Keratinocyte (primary cell): ENCODE measurements at regions not wholly inside any gene's neighbourhood (a gene's known extent, or its start where the extent isn't known, plus 50 kb on each side); places are given as distances from the start of the nearest gene placed in this dataset.

Experiments
- DNase-seq: peaks from one replicate; pipeline ENCODE4 v3.0.0-alpha.2; 2011; ENCODE audit warnings: low read depth, missing footprints, low spot score
- FAIRE-seq: peaks from 2 replicates; lab custom pipeline; 2011; peaks lifted over from hg19 to GRCh38; lab: Jason Lieb, UNC
- H2AFZ ChIP-seq: 2 replicates; pipeline ENCODE4 v1.6.0; 2012; ENCODE audit warnings: low read length, control low read depth, inconsistent platforms; ENCODE audit not compliant: control insufficient read depth
- H3K27ac ChIP-seq: 2 replicates; pipeline ENCODE4 v1.5.1; 2011; ENCODE audit warnings: low read length; ENCODE audit not compliant: control insufficient read depth, insufficient read depth
- H3K27me3 ChIP-seq: 3 replicates; pipeline ENCODE4 v1.6.0; 2011; ENCODE audit warnings: low read length; ENCODE audit not compliant: control insufficient read depth, insufficient read depth; ENCODE audit errors: extremely low read depth
- H3K36me3 ChIP-seq, 2 experiments: 2 replicates in 1 of 2; 3 replicates in 1 of 2; pipeline ENCODE4 v1.5.1; 2011; ENCODE audit warnings: low read length in 2 of 2, mild to moderate bottlenecking in 1 of 2; ENCODE audit not compliant: control insufficient read depth in 2 of 2, insufficient read depth in 2 of 2; ENCODE audit errors: extremely low read depth in 1 of 2
- H3K4me1 ChIP-seq: 3 replicates; pipeline ENCODE4 v1.5.1; 2011; ENCODE audit warnings: low read length; ENCODE audit not compliant: control insufficient read depth, insufficient read depth; ENCODE audit errors: extremely low read depth
- H3K4me2 ChIP-seq: 3 replicates; pipeline ENCODE4 v1.6.0; 2011; ENCODE audit warnings: low read depth, low read length; ENCODE audit not compliant: control insufficient read depth, insufficient read depth; ENCODE audit errors: extremely low read depth
- H3K4me3 ChIP-seq, 3 experiments: fragments of 200-600 bp in 1 of 3; sonication (generic) in 1 of 3; 2 replicates in 2 of 3; 3 replicates in 1 of 3; pipeline ENCODE4 v1.5.1; 2011 to 2016; ENCODE audit warnings: low read length in 3 of 3, mild to moderate bottlenecking in 3 of 3, control low read depth in 2 of 3, inconsistent platforms in 1 of 3, low read depth in 1 of 3, mixed read lengths in 1 of 3, mixed run types in 1 of 3, moderate library complexity in 1 of 3; ENCODE audit not compliant: control insufficient read depth in 2 of 3, insufficient read depth in 2 of 3; ENCODE audit errors: extremely low read depth in 1 of 3
- H3K79me2 ChIP-seq: 2 replicates; pipeline ENCODE4 v1.6.0; 2012; ENCODE audit warnings: low read length; ENCODE audit not compliant: control insufficient read depth, insufficient read depth
- H3K9ac ChIP-seq: 3 replicates; pipeline ENCODE4 v1.6.0; 2011; ENCODE audit warnings: low read length; ENCODE audit not compliant: control insufficient read depth, insufficient read depth; ENCODE audit errors: extremely low read depth
- H3K9me1 ChIP-seq: 3 replicates; pipeline ENCODE4 v1.6.0; 2011; ENCODE audit warnings: low read length; ENCODE audit not compliant: control insufficient read depth, insufficient read depth; ENCODE audit errors: extremely low read depth
- H3K9me3 ChIP-seq: 2 replicates; pipeline ENCODE4 v1.5.1; 2012; ENCODE audit warnings: low read depth, low read length; ENCODE audit not compliant: control insufficient read depth
- H4K20me1 ChIP-seq: 3 replicates; pipeline ENCODE4 v1.6.0; 2011; ENCODE audit warnings: low read length; ENCODE audit not compliant: control insufficient read depth, insufficient read depth; ENCODE audit errors: extremely low read depth
- EZH2 ChIP-seq: IDR thresholded peaks from one replicate; pipeline ENCODE4 v1.6.1; 2012; ENCODE audit warnings: inconsistent platforms, mild to moderate bottlenecking, low read length, moderate library complexity
- dilution Hi-C: fragments of 300-500 bp; cut with MboI; formaldehyde crosslinking; loops from one replicate; pipeline ENCODE4 v1.7.0; 2020; ENCODE audit warnings: low sequenced_read_pairs; ENCODE audit not compliant: extremely low pct_ligation_motif_present
- TF ChIP-seq, protein P1 (sequence below), 3 experiments: IDR thresholded peaks in 1 of 3; conservative IDR thresholded peaks in 1 of 3; optimal IDR thresholded peaks in 1 of 3; 2 replicates in 2 of 3; 3 replicates in 1 of 3; pipeline versions ENCODE3 to v1.5.1; 2011; ENCODE audit warnings: low read length in 3 of 3, mild to moderate bottlenecking in 3 of 3, moderate library complexity in 2 of 3, control low read depth in 1 of 3, inconsistent platforms in 1 of 3; ENCODE audit not compliant: insufficient read depth in 2 of 3; ENCODE audit errors: extremely low read depth in 1 of 3

DNA sequence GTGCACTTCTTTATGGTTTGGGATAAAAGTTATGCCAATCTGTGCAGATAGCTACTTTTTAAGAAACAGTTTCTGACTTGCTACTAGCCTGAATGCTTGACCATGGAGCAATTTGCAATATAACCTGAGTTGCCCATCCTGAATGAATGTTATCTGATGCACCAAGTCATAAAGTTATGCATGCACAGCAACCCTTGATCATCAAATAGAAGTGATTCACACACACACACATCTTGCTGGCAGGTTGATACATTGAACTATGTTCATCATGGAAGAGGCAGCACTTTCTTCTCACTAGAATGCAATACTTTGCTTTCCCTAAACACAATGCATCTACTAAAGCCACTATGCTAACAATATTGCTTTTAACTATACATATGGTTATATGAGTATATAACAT is 311.5 kb downstream of the RFC3 start:
- Histone ChIP-seq H3K27ac (no peak overlapping the region), H3K4me2 (no peak overlapping the region), H4K20me1 (no peaks in the 10 kb centered on the region), H3K27me3 (no peaks in the 10 kb centered on the region), H3K9me1 (no peaks in the 10 kb centered on the region), H3K4me3 (no peak overlapping the region), H3K9me3 (no peaks in the 10 kb centered on the region), H3K36me3 (no peaks in the 10 kb centered on the region), H3K9ac (no peak overlapping the region), H3K79me2 (no peaks in the 10 kb centered on the region), H3K4me1 (no peaks in the 10 kb centered on the region), H2AFZ (no peak overlapping the region)
- TF ChIP-seq, protein P1, sequence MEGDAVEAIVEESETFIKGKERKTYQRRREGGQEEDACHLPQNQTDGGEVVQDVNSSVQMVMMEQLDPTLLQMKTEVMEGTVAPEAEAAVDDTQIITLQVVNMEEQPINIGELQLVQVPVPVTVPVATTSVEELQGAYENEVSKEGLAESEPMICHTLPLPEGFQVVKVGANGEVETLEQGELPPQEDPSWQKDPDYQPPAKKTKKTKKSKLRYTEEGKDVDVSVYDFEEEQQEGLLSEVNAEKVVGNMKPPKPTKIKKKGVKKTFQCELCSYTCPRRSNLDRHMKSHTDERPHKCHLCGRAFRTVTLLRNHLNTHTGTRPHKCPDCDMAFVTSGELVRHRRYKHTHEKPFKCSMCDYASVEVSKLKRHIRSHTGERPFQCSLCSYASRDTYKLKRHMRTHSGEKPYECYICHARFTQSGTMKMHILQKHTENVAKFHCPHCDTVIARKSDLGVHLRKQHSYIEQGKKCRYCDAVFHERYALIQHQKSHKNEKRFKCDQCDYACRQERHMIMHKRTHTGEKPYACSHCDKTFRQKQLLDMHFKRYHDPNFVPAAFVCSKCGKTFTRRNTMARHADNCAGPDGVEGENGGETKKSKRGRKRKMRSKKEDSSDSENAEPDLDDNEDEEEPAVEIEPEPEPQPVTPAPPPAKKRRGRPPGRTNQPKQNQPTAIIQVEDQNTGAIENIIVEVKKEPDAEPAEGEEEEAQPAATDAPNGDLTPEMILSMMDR (optimal IDR thresholded peaks at IDR 0.05 in 1 of 3, IDR thresholded peaks at IDR 0.05 in 1 of 3, conservative IDR thresholded peaks at IDR 0.05 in 1 of 3; ENCODE audit: extremely low read depth in 1 of 3, insufficient read depth in 2 of 3, low read length in 3 of 3) = no peak
- TF ChIP-seq EZH2 = no peak
- DNase-seq = no peak
- dilution Hi-C loops = no loop called here
- FAIRE-seq = no peak

- Histone ChIP-seq H3K4me2 (no peak overlapping the region), H3K4me3 (no peak overlapping the region), H3K36me3 (no peaks in the 10 kb centered on the region), H2AFZ (no peak overlapping the region), H3K79me2 (no peaks in the 10 kb centered on the region), H3K9ac (no peak overlapping the region), H3K27ac (no peak overlapping the region), H4K20me1 (no peaks in the 10 kb centered on the region), H3K9me1 (no peaks in the 10 kb centered on the region), H3K9me3 (no peaks in the 10 kb centered on the region), H3K27me3 (no peaks in the 10 kb centered on the region), H3K4me1 (no peaks in the 10 kb centered on the region)
- TF ChIP-seq EZH2 = no peak
- TF ChIP-seq, protein P1 (optimal IDR thresholded peaks at IDR 0.05 in 1 of 3, IDR thresholded peaks at IDR 0.05 in 1 of 3, conservative IDR thresholded peaks at IDR 0.05 in 1 of 3; ENCODE audit: extremely low read depth in 1 of 3, insufficient read depth in 2 of 3, low read length in 3 of 3) = no peak
- DNase-seq = no peak
- no peak for FAIRE-seq
- dilution Hi-C loops = no loop called here
Observed at GRCh38 chr13:34137200-34137599, 319.3 kb downstream of the RFC3 start.
